ENCODE measurements at regions not wholly inside any gene's neighbourhood (a gene's known extent, or its start where the extent isn't known, plus 50 kb on each side); places are given as distances from the start of the nearest gene placed in this dataset.

GRCh38 chr6:93120154-93120742 lies 299.1 kb downstream of the EPHA7 start:
- no peak for TF ChIP-seq CTCF (conservative IDR thresholded peaks at IDR 0.05 in 1 of 2, IDR thresholded peaks at IDR 0.05 in 1 of 2; ENCODE audit: low read depth in 1 of 2, low read length in 2 of 2)
- TF ChIP-seq EZH2 (IDR thresholded peaks at IDR 0.05; ENCODE audit: low read length, missing control alignments), result no peak

All from fibroblast of lung (primary cell).